ENCODE measurements at regions not wholly inside any gene's neighbourhood (a gene's known extent, or its start where the extent isn't known, plus 50 kb on each side); places are given as distances from the start of the nearest gene placed in this dataset.

DNA sequence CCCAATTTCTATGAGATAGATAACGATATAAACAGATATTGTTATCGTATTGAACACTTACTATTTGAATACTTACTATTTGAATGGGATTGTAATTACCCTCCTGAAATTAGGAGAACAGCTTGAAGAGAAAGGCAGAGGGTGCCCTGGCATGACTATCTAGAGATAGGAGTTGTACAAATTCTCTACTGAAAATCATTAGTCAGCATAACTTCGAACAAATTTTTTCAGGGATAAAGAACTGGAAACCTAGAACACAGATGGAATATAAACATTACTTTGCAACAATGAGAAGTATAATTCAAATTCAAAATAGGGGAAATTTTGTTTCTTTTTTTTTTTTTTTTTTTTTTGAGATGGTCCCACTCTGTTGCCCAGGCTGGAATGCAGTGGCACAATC lies 1096.8 kb downstream of the C4orf33 start:
- Histone ChIP-seq H3K79me2 (replicated peaks; ENCODE audit: insufficient read depth, low read length) (no peaks in the 10 kb centered on the region), H3K4me3 (ENCODE audit: low read length) (no peak overlapping the region), H3K9me2 (ENCODE audit: insufficient read depth, low read length) (no peaks in the 10 kb centered on the region), H2AFZ (ENCODE audit: low read depth, low read length) (no peak overlapping the region), H4K20me1 (ENCODE audit: insufficient read depth) (no peaks in the 10 kb centered on the region), H3K4me2 (ENCODE audit: low read length) (no peak overlapping the region), H3K9ac (ENCODE audit: low read length) (no peak overlapping the region), H3K27ac (ENCODE audit: low read length) (no peak overlapping the region), H3F3A (ENCODE audit: insufficient read depth, low read length, poor library complexity, severe bottlenecking) (no peaks in the 10 kb centered on the region), H3K27me3 (ENCODE audit: insufficient read depth, low read depth, low read length) (no peaks in the 10 kb centered on the region), H3K9me3 (ENCODE audit: low read length) (no peaks in the 10 kb centered on the region), H3K36me3 (ENCODE audit: insufficient read depth, low read length) (no peaks in the 10 kb centered on the region)
- TF ChIP-seq, protein P1, sequence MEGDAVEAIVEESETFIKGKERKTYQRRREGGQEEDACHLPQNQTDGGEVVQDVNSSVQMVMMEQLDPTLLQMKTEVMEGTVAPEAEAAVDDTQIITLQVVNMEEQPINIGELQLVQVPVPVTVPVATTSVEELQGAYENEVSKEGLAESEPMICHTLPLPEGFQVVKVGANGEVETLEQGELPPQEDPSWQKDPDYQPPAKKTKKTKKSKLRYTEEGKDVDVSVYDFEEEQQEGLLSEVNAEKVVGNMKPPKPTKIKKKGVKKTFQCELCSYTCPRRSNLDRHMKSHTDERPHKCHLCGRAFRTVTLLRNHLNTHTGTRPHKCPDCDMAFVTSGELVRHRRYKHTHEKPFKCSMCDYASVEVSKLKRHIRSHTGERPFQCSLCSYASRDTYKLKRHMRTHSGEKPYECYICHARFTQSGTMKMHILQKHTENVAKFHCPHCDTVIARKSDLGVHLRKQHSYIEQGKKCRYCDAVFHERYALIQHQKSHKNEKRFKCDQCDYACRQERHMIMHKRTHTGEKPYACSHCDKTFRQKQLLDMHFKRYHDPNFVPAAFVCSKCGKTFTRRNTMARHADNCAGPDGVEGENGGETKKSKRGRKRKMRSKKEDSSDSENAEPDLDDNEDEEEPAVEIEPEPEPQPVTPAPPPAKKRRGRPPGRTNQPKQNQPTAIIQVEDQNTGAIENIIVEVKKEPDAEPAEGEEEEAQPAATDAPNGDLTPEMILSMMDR (IDR thresholded peaks at IDR 0.05; ENCODE audit: poor library complexity, severe bottlenecking) = no peak
- TF ChIP-seq MXI1 (conservative IDR thresholded peaks at IDR 0.05; ENCODE audit: poor library complexity, severe bottlenecking) (no peak), EZH2 (IDR thresholded peaks at IDR 0.05; ENCODE audit: borderline replicate concordance, insufficient read depth, low read length, poor library complexity, severe bottlenecking) (no peak), RAD21 (conservative IDR thresholded peaks at IDR 0.05) (no peak), TAF1 (IDR thresholded peaks at IDR 0.05; ENCODE audit: low read depth) (no peak), SMC3 (conservative IDR thresholded peaks at IDR 0.05; ENCODE audit: poor library complexity) (no peak), POLR2AphosphoS5 (IDR thresholded peaks at IDR 0.05) (no peak), EP300 (conservative IDR thresholded peaks at IDR 0.05; ENCODE audit: poor library complexity, severe bottlenecking) (no peak)
- TF ChIP-seq, protein P2, sequence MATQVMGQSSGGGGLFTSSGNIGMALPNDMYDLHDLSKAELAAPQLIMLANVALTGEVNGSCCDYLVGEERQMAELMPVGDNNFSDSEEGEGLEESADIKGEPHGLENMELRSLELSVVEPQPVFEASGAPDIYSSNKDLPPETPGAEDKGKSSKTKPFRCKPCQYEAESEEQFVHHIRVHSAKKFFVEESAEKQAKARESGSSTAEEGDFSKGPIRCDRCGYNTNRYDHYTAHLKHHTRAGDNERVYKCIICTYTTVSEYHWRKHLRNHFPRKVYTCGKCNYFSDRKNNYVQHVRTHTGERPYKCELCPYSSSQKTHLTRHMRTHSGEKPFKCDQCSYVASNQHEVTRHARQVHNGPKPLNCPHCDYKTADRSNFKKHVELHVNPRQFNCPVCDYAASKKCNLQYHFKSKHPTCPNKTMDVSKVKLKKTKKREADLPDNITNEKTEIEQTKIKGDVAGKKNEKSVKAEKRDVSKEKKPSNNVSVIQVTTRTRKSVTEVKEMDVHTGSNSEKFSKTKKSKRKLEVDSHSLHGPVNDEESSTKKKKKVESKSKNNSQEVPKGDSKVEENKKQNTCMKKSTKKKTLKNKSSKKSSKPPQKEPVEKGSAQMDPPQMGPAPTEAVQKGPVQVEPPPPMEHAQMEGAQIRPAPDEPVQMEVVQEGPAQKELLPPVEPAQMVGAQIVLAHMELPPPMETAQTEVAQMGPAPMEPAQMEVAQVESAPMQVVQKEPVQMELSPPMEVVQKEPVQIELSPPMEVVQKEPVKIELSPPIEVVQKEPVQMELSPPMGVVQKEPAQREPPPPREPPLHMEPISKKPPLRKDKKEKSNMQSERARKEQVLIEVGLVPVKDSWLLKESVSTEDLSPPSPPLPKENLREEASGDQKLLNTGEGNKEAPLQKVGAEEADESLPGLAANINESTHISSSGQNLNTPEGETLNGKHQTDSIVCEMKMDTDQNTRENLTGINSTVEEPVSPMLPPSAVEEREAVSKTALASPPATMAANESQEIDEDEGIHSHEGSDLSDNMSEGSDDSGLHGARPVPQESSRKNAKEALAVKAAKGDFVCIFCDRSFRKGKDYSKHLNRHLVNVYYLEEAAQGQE (IDR thresholded peaks at IDR 0.05; ENCODE audit: borderline replicate concordance) = no peak

DNA sequence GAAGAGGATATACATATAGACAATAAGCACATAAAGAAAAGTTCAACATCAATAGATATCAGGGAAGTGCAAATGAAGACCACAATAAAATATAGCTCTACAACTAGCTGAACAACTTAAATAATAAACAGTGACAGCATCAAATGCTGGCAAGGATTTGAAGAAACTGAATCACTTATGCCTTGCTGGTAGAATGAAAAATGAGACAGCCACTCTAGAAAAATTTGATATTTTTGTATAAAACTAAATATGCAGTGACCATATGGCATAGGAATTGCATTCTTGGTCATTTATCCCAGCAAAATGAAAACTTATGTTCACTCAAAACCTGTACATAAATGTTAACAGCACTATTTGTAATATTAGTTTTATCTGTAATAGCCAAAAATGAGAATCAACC lies 1102.0 kb downstream of the C4orf33 start:
- no peak for TF ChIP-seq EP300 (conservative IDR thresholded peaks at IDR 0.05; ENCODE audit: poor library complexity, severe bottlenecking)
- no peak for TF ChIP-seq RAD21 (conservative IDR thresholded peaks at IDR 0.05)
- TF ChIP-seq, protein P2 (IDR thresholded peaks at IDR 0.05; ENCODE audit: borderline replicate concordance) = no peak
- TF ChIP-seq MXI1 (conservative IDR thresholded peaks at IDR 0.05; ENCODE audit: poor library complexity, severe bottlenecking) = no peak
- TF ChIP-seq, protein P1 (IDR thresholded peaks at IDR 0.05; ENCODE audit: poor library complexity, severe bottlenecking) = no peak
- no peak for TF ChIP-seq POLR2AphosphoS5 (IDR thresholded peaks at IDR 0.05)
- no peak for TF ChIP-seq EZH2 (IDR thresholded peaks at IDR 0.05; ENCODE audit: borderline replicate concordance, insufficient read depth, low read length, poor library complexity, severe bottlenecking)
- TF ChIP-seq SMC3 (conservative IDR thresholded peaks at IDR 0.05; ENCODE audit: poor library complexity) = no peak
- TF ChIP-seq TAF1 (IDR thresholded peaks at IDR 0.05; ENCODE audit: low read depth) = no peak
- Histone ChIP-seq H3K27ac (ENCODE audit: low read length) (no peak overlapping the region), H3K9me3 (ENCODE audit: low read length) (no peaks in the 10 kb centered on the region), H3K9ac (ENCODE audit: low read length) (no peak overlapping the region), H2AFZ (ENCODE audit: low read depth, low read length) (no peak overlapping the region), H3K36me3 (ENCODE audit: insufficient read depth, low read length) (no peaks in the 10 kb centered on the region), H3K79me2 (replicated peaks; ENCODE audit: insufficient read depth, low read length) (no peaks in the 10 kb centered on the region), H3F3A (ENCODE audit: insufficient read depth, low read length, poor library complexity, severe bottlenecking) (no peaks in the 10 kb centered on the region), H4K20me1 (ENCODE audit: insufficient read depth) (no peaks in the 10 kb centered on the region), H3K4me3 (ENCODE audit: low read length) (no peak overlapping the region), H3K27me3 (ENCODE audit: insufficient read depth, low read depth, low read length) (no peaks in the 10 kb centered on the region), H3K9me2 (ENCODE audit: insufficient read depth, low read length) (no peaks in the 10 kb centered on the region), H3K4me2 (ENCODE audit: low read length) (no peak overlapping the region)

All from neural cell (in vitro differentiated cells).